K562 (cell line): ENCODE measurements at regions not wholly inside any gene's neighbourhood (a gene's known extent, or its start where the extent isn't known, plus 50 kb on each side); places are given as distances from the start of the nearest gene placed in this dataset.

Experiments
- ATAC-seq: fragments of 200-7000 bp; cut with Tn5 transposase; 3 replicates; pipeline ENCODE4 v1.9.1; 2020; ENCODE audit warnings: moderate library complexity
- BruUV-seq: library from RNA; stranded (reverse); fragments of 400-500 nt; replicated peaks from 2 replicates; lab custom pipeline; 2021; lab: Mats Ljungman, UMichigan
- CTCF ChIA-PET: fragments of 300-600 bp; formaldehyde crosslinking; extraction: SDS; loops from one replicate; lab custom pipeline; 2021; ENCODE audit warnings: low intra/inter-chr PET ratio; lab: Yijun Ruan, JAX
- POLR2A ChIA-PET: fragments of 300-600, 350-650 bp; sonication (Branson Sonifier 250); formaldehyde crosslinking; extraction: SDS; loops from one replicate; lab custom pipeline; 2021; ENCODE audit warnings: antibody characterized with exemption, inconsistent platforms; lab: Yijun Ruan, JAX
- DNase-seq, 4 experiments: peaks; one replicate each; pipeline versions ENCODE4 v3.0.0 to v3.0.0-alpha.2; 2011 to 2018; ENCODE audit warnings: low spot score in 3 of 4, mixed read lengths in 3 of 4; ENCODE audit errors: extremely low read depth in 1 of 4
- FAIRE-seq: peaks from 2 replicates; lab custom pipeline; 2011; peaks lifted over from hg19 to GRCh38; lab: Jason Lieb, UNC
- H2AFZ ChIP-seq: 2 replicates; pipeline ENCODE4 v1.6.0; 2011; ENCODE audit warnings: low read depth, low read length, control low read depth, inconsistent platforms
- H3K27ac ChIP-seq: fragments of 200-600 bp; 3 replicates; pipeline ENCODE4 v1.8.0; 2011; ENCODE audit warnings: low read depth, mild to moderate bottlenecking, control low read depth, inconsistent platforms, low read length, moderate library complexity, mixed read lengths; ENCODE audit errors: extremely low read depth
- H3K27me3 ChIP-seq, 2 experiments: fragments of 300-600 bp in 1 of 2; 2 replicates in 1 of 2; 3 replicates in 1 of 2; pipeline versions ENCODE4 v1.6.0 to v1.8.0; 2011; ENCODE audit warnings: inconsistent platforms in 2 of 2, low read length in 2 of 2, mild to moderate bottlenecking in 1 of 2, mixed read lengths in 1 of 2, moderate library complexity in 1 of 2; ENCODE audit not compliant: control insufficient read depth in 2 of 2, insufficient read depth in 2 of 2
- H3K36me3 ChIP-seq: fragments of 300-600 bp; 3 replicates; pipeline ENCODE4 v1.8.0; 2011; ENCODE audit warnings: mild to moderate bottlenecking, low read length, inconsistent platforms; ENCODE audit not compliant: control insufficient read depth, insufficient read depth
- H3K4me1 ChIP-seq, 2 experiments: fragments of 200-600 bp in 1 of 2; replicated peaks in 1 of 2; 2 replicates in 1 of 2; 3 replicates in 1 of 2; pipeline versions ENCODE4 v1.5.1 to v1.8.0; 2011; ENCODE audit warnings: inconsistent platforms in 2 of 2, low read length in 2 of 2, mild to moderate bottlenecking in 1 of 2, mixed read lengths in 1 of 2, moderate library complexity in 1 of 2; ENCODE audit not compliant: control insufficient read depth in 2 of 2, insufficient read depth in 2 of 2
- H3K4me2 ChIP-seq: 2 replicates; pipeline ENCODE4 v1.6.1; 2011; ENCODE audit warnings: low read length, control low read depth, inconsistent platforms, mixed read lengths; ENCODE audit not compliant: insufficient read depth
- H3K4me3 ChIP-seq: fragments of 200-600 bp; sonication (generic), shearing (Covaris generic); 2 replicates; pipeline ENCODE4 v1.5.1; 2016; ENCODE audit warnings: control low read depth, inconsistent platforms
- H3K79me2 ChIP-seq: fragments of 200-600 bp; 3 replicates; pipeline ENCODE4 v1.8.0; 2011; ENCODE audit warnings: low read length, inconsistent platforms; ENCODE audit not compliant: control insufficient read depth, insufficient read depth
- H3K9ac ChIP-seq, 2 experiments: 2 replicates each; pipeline versions ENCODE4 v1.6.0 to v1.6.1; 2011; ENCODE audit warnings: low read depth in 2 of 2, low read length in 2 of 2, control low read depth in 1 of 2, inconsistent platforms in 1 of 2, mild to moderate bottlenecking in 1 of 2, mixed read lengths in 1 of 2; ENCODE audit not compliant: insufficient read depth in 1 of 2
- H3K9me1 ChIP-seq: one replicate; pipeline ENCODE4 v1.6.0; 2011; ENCODE audit warnings: inconsistent platforms, mild to moderate bottlenecking, low read length, moderate library complexity; ENCODE audit not compliant: control insufficient read depth, insufficient read depth
- H3K9me3 ChIP-seq: replicated peaks from 2 replicates; pipeline ENCODE4 v1.5.1; 2011; ENCODE audit warnings: low read depth, low read length, inconsistent platforms; ENCODE audit not compliant: control insufficient read depth, insufficient read depth
- H4K20me1 ChIP-seq: replicated peaks from 2 replicates; pipeline ENCODE4 v1.6.1; 2011; ENCODE audit warnings: low read length, inconsistent platforms, mixed read lengths; ENCODE audit not compliant: control insufficient read depth, insufficient read depth
- BRCA1 ChIP-seq, 2 experiments: fragments of 450-650 bp in 1 of 2; sonication (generic) in 1 of 2; formaldehyde crosslinking in 1 of 2; IDR thresholded peaks; 2 replicates each; pipeline versions ENCODE4 v1.5.0 to v1.6.1; 2017 to 2020; ENCODE audit warnings: mild to moderate bottlenecking in 1 of 2, missing genetic modification reagents in 1 of 2
- CREB1 ChIP-seq, 2 experiments: sonication (generic) in 1 of 2; formaldehyde crosslinking in 1 of 2; IDR thresholded peaks; 2 replicates each; pipeline versions ENCODE4 v1.6.1 to v1.8.0; 2012 to 2022; ENCODE audit warnings: inconsistent platforms in 1 of 2, mild to moderate bottlenecking in 1 of 2, missing genetic modification reagents in 1 of 2, moderate library complexity in 1 of 2
- EWSR1 ChIP-seq: fragments of 450-650 bp; IDR thresholded peaks from 2 replicates; pipeline ENCODE4 v1.6.1; 2018; ENCODE audit warnings: borderline replicate concordance, mild to moderate bottlenecking, low read depth, moderate library complexity; ENCODE audit not compliant: partially characterized antibody
- HNRNPLL ChIP-seq: fragments of 200-400 bp; formaldehyde crosslinking; IDR thresholded peaks from 2 replicates; pipeline ENCODE4 v1.6.1; 2017; ENCODE audit warnings: low read length, low read depth, mild to moderate bottlenecking; ENCODE audit not compliant: poor library complexity, severe bottlenecking
- KAT8 ChIP-seq: fragments of 450-650 bp; IDR thresholded peaks from 2 replicates; pipeline ENCODE4 v1.6.1; 2016; ENCODE audit warnings: low read depth, mild to moderate bottlenecking
- NRF1 ChIP-seq, 2 experiments: fragments of 450-650 bp; IDR thresholded peaks in 1 of 2; conservative IDR thresholded peaks in 1 of 2; 2 replicates each; pipeline ENCODE4 v1.6.1; 2014; ENCODE audit warnings: mild to moderate bottlenecking in 2 of 2
- POLR2AphosphoS2 ChIP-seq: IDR thresholded peaks from 2 replicates; pipeline ENCODE4 v1.6.1; 2012; ENCODE audit warnings: low read length, improper control_type of control experiment
- SRF ChIP-seq, 2 experiments: fragments of 250-450, 450-650 bp in 1 of 2; sonication (Bioruptor Pico) in 1 of 2; sonication (generic) in 1 of 2; formaldehyde crosslinking; IDR thresholded peaks; 2 replicates each; pipeline versions ENCODE4 v1.5.0 to v1.5.1; 2020 to 2022; ENCODE audit warnings: mild to moderate bottlenecking in 1 of 2, missing genetic modification reagents in 1 of 2
- WGBS: fragments of 100-300 bp; shearing (Covaris generic); methylation state at CpG from one replicate; pipeline ENCODE4 v1.1.6; 2016; ENCODE audit warnings: low coverage, mixed read lengths; ENCODE audit not compliant: insufficient coverage; ENCODE audit errors: missing lambda C conversion rate; 5-methylcytosine and 5-hydroxymethylcytosine counted together
- in situ Hi-C: fragments of 300-500 bp; cut with MboI; formaldehyde crosslinking; loops from 4 replicates; pipeline ENCODE4 v1.15.0; 2018; ENCODE audit warnings: inconsistent platforms, mixed read lengths
- intact Hi-C: fragments of 100-400 bp; cut with micrococcal nuclease; formaldehyde crosslinking; loops from 2 replicates; pipeline ENCODE4 v1.14.2; 2022

DNA sequence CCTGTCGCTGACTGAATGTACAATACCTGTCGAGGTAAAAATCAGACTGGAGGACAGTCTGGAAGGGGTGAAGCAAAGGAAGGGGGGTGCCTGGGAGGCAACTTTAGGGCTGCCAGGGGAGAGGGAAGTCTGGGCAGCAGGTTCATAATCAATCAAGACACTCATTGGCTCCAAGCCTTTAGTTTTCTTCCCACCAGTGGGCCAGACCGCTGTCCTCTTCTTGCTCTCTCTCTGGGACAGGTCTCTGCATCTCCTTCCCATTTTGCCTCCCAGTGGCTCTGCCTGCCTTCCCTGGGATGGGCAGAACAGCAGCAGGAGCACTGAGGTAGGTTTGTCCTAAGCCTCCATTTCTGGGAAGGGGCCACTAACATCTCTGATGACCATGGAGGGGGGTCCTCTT is 206.5 kb downstream of the TTC8 start:
- no peak overlapping the region for H3K27ac ChIP-seq
- TF ChIP-seq BRCA1 (IDR thresholded peaks at IDR 0.05) (no peak), BRCA1 (CRISPR knock-in tag; IDR thresholded peaks at IDR 0.05) (no peak), CREB1 (IDR thresholded peaks at IDR 0.05) (no peak), CREB1 (CRISPR knock-in tag; IDR thresholded peaks at IDR 0.05) (no peak), KAT8 (no peak), SRF (CRISPR knock-in tag; IDR thresholded peaks at IDR 0.05) (no peak), POLR2AphosphoS2 (no peak), NRF1 (conservative IDR thresholded peaks at IDR 0.05 in 1 of 2, IDR thresholded peaks at IDR 0.05 in 1 of 2) (no peak), HNRNPLL (no peak), EWSR1 (no peak)
- ATAC-seq (no peak), DNase-seq (no peak), FAIRE-seq (no peak)
- ChIA-PET POLR2A (no interaction called here), CTCF (no interaction called here)
- BruUV-seq, result no TSS peak
- no peak overlapping the region for H3K9ac ChIP-seq
- no peak overlapping the region for H3K4me2 ChIP-seq
- 0% methylated on average over 3 of the region's 3 CpGs for WGBS
- H3K4me3 ChIP-seq, result no peak overlapping the region
- H2AFZ ChIP-seq, result no peak overlapping the region
- H3K27me3 ChIP-seq, result peaks cover 0 to 6% of the 10 kb centered on the region in 2 experiments; a peak in 3 of 5 replicates
- H3K4me1 ChIP-seq, result peaks cover 0 to 10% of the 10 kb centered on the region in 2 experiments; a peak in 2 of 5 replicates
- intact Hi-C loops (no loop called here), in situ Hi-C loops (no loop called here)
- H3K79me2 ChIP-seq, result no peaks in the 10 kb centered on the region
- H3K9me1 ChIP-seq, result no peaks in the 10 kb centered on the region
- no peaks in the 10 kb centered on the region for H4K20me1 ChIP-seq
- H3K36me3 ChIP-seq, result no peaks in the 10 kb centered on the region
- H3K9me3 ChIP-seq, result no peaks in the 10 kb centered on the region
